Stimulated activated CD4-positive, alpha-beta T cell treated with anti-CD3 and anti-CD28 coated beads, Interleukin-1b, Interleukin-23, amount 100 ng/mL, for 1 hour (primary cell): ENCODE measurements at regions not wholly inside any gene's neighbourhood (a gene's known extent, or its start where the extent isn't known, plus 50 kb on each side); places are given as distances from the start of the nearest gene placed in this dataset.
A peak's percentile ranks its signal among the peaks of the same experiment; 100 is the strongest.

Source experiments
- DNase-seq, 2 donors: peaks; one replicate each; pipeline ENCODE4 v3.0.0-alpha.2; 2020; ENCODE audit warnings: low read depth in 2 of 2

DNA sequence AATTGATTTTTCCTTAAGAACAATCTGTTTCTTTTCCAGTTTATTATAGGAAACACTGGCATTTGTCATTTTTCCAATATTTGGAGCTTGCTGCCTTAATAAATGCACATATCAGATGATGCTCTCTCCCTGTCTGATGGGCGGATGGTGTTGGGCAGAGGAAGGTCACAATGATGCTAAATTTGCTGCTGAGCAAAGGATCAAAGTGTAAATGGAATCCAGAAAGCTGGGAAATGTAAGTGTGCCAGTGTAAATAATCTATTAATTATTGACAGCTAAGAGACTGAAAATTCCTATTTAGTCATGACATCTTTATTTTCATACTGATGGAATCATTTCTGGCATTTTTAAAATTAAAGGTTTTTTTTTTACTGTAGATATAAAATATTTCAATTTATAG lies 243.2 kb downstream of the PTBP2 start:
- no peak for DNase-seq

DNA sequence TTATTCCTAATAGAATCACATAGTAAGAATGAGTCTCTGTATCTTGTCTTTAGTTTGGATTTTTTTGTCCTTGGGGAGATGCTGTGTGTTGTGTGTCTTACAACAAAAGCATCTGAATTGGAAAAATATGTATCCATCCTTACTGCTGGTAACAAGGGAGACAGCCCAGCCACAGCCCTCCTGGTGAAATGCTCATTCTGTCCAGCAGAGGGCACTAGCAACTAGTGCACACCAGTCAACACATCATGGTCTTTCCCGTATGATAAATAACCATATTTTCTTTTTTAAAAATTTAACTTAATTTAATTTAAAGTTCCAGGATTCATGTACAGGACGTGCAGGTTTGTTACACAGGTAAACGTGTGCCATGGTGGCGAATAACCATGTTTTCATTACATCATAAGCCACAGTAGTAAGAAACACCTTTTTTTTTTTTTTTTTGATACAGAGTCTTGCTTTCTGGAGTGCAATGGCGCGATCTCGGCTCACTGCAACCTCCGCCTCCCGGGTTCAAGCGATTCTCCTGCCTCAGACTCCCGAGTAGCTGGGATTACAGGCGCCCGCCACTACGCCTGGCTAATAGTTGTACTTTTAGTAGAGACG lies 245.1 kb downstream of the PTBP2 start:
- peak; percentile 49 to 59 for DNase-seq

DNA sequence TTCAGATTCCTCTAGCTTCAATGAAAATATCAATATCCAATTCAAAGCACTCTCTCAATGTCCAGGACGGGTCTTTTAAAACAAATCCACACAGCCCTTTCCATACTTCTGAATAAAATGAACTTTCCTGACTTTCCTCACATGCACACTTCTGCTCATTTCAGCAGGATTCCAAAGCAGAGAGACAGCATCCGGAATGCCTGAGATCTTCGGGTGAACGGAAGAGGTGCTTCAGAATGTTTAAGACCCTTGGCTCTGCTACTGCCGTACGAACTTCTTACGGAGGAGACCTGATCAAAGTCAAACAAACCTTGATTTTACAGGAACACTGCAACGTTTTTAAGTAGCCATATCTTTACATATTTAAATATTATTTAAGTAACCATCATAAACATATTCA lies 245.7 kb downstream of the PTBP2 start:
- DNase-seq = no peak

DNA sequence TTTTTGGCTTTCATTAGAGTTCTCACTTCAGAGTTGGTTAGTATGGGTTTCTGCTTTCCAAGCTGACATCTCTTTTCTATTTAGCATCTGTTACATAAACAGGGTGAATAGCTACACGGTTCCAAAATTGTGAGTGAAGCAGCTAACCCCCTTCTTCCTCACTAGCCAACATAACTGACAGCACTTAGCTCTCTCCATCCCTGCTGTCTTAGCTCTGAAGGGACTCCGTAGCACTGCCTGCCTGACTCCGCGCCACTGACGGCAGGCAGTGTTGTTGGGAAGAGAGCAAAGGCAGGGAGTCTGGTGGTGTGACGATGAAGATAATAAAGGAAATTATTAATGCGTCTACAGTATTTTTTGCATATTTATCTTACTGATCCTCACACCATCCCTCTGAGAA lies 247.0 kb downstream of the PTBP2 start:
- DNase-seq = no peak

DNA sequence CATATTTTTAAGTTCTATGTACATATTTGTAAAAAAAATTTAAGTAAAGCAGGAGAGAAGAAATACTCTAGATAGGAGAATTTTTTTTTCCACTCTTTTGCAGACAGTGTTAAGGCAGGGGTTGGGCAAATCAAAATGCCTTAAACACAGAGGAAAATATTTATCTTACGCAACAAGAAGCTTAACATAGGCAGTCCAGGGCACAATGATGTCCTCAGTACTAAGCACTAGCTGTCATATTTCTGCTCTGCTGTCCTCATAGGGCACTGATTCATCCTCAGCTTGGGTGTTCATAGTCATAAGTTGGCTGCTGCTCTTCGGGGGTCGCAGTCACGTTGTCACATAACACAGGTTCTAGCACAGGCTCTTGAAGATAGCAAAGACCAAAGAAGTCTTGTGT lies 247.4 kb downstream of the PTBP2 start:
- DNase-seq = no peak

- DNase-seq = no peak
These were observed 248.1 kb downstream of the PTBP2 start for GRCh38 chr1:96969656-96970163.

DNA sequence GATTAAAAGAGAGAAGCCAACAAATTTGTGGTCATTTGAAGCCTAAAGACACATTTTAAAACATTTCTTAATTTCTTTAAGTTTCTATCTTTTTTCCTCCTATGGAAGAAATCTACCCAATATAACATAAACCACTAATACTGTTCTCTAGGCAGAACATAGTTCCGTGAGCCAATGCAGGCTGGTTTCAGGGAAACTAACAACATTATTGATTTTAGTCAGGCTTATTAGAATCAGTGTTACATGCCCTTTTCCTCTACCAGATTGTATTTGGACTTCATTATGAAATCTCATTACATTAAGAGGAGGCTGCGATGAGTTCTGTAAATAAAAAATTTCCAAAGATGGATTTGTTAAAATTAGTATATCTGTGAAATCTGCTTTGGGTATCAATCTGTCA lies 249.9 kb downstream of the PTBP2 start:
- no peak for DNase-seq

DNA sequence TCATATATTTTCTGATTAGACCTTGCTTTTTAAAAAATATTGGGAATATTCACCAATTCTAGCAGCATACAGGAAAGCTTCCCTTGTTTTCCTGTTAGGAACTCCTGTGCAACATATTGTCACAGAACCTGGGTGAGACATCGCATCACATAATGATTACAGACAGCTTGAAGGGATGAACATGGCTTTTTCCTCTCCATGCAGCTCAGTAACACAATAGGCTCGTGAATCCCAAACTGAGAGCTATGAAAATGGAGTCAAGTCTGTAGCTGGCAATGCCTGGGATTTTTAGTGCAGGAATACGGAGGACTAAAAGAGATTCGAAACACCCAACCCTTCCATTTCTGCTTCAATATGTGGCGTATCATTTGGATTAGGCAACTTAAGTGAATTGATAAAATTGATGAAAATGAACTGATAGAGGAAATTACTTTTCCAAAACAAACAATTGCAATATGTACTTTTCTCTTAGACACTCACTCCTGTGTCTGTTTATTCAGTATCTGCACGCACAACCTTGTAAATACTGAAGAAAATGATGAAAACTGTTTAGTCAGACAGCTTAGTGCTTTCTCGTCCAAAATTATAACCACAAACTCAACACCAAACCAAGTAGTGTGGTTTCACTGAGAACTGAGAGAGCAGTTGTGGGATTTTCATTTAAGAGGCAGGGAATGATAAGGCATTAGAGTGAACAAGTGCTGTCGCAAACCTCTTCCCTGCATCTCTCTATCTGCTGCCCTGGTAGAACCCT lies 250.4 kb downstream of the PTBP2 start:
- no peak for DNase-seq

GRCh38 chr1:96973605-96974004 lies 252.0 kb downstream of the PTBP2 start:
- DNase-seq = no peak

DNA sequence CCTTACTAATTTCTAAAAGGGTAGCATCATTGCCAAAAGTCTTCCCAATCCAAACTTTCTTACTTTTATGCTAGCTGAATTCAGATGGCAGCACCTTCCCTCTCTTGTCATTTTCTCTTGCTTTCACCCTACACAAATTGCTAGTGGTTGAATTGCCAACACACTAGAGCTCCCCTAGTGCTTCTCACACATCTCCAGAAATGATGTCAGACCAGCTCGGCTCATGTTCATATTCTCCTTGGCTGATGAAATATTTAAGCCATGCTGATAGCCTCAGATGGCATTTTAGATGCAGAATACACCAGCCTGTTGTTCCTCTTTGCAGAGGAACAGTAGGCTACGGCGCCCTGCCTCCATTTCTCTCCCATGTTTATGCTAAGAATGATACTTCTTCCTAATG lies 256.9 kb downstream of the PTBP2 start:
- DNase-seq = no peak

GRCh38 chr1:96978901-96979300 lies 257.3 kb downstream of the PTBP2 start:
- no peak for DNase-seq

DNA sequence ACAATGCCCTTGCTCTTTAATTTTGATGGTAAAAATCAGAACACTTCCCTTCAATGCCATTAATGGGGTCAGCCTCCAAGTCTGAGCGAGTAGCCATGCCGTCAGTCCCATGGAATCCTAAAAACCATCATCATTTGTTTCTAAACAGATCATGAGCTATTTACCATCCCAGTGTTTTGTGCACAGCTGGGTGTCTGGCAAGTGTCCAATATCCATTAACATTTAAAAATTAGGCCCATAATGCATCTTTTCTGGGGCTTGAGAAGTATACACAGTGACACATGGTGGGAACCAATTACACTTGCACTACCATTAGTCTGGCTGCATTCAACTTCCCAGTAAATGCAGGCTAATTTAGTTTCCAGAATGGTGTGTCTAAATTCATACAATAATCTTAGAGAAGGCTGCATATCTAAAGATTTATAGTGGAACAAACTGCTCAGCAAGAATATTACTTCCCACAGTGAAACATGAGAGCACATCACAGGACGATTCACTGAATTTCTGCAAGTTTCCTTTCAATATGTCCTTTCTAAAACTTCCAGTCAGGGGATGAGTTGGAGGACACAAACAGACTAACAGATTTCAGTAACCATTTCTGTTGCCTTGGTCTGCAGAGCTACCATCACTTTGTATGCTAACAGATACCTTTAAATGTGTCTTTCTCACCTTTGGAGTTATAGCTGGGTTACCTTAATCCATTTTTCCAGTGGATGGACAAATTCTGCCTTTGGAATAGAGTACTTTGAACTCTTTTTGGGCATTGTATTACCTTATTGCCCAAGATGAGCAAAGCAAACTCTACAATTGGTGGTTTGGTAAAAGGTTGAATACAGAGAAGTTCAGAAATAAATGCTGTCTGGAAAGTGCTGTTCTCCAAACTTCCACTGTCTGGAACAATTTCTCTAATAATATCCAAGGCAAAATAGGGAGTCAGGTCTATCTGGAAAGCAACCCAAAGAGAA lies 258.0 kb downstream of the PTBP2 start:
- DNase-seq = no peak

- DNase-seq = no peak
These were observed 258.9 kb downstream of the PTBP2 start for GRCh38 chr1:96980448-96980847.

DNA sequence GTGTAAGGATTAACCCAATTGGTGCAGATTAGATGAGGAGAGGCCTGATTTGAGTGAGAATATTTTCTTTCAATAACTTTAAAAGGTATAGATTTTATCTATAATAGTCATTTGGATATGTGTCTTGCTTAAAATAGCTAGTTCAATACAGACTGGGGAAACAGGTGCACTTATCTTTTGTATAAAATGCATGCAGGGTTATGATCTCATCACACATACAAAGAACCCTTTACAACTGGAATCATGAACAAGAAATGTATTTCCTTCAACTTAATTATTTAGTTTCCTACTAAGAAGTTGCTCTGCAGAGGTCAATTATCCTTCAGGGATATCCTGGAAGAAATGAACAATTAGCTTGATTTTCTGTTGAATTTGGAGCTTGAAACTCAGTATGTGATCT lies 259.6 kb downstream of the PTBP2 start:
- DNase-seq = no peak

GRCh38 chr1:96982118-96982517 lies 260.5 kb downstream of the PTBP2 start:
- DNase-seq = no peak

DNA sequence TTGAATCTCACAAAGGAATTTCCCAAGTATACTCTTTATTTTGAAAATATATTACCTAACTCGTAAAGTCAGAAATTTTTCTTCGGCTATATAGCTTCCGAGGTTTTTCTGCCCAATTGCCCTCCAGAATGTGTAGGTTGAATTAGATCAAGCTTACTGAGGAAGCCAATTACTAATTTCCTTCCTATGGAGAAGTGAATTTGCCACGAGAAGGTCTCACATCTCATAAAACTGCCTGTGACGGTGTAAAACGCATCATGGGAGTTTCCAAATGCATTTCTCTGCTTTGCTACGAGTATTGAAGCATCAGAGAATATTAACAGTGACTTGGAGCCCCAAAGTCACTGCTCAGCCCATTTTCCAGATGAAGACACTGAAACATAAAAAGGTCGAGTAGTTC lies 262.3 kb downstream of the PTBP2 start:
- no peak for DNase-seq

DNA sequence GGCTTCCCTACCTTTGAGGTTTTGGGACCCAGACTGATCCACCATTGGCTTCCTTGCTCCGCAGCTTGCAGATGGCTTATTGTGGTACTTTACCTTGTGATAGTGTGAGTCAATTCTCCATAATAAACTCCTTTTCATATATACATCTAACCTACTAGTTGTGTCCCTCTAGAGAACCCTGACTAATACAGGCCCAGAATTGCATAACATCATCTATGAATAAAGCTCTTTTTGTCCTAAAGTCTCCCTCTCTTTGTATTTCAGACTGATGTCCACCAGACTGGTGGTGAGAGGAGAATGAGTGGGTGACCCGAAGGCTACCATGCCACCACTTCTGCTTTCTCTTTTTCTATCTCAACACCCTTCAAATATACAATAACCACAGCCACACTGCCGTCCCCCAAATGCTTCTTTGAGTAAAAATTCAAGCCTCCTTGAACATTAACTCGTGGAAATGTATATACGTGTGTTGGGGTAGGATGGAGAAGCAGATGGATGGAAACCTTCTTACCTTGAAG lies 265.7 kb downstream of the PTBP2 start:
- no peak for DNase-seq

DNA sequence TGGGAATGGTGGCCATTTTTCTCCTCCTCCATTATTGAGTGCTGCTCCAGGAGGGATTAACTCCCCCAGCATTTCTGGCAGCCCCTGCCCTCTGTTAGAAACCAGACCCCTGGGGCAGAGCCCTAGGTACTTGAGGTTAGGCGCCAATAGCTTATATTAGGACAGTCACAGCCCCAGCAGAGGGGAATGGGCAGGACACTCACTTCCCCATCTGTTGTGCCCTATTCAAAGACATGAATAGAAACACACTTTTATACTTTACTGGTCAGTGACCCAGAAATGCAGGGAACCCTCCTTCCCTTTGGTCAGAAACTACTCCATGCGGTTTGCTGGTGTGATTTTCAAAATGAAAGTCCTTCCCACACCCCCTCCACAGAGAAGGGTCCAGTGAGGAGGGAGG lies 267.7 kb downstream of the PTBP2 start:
- DNase-seq = no peak

DNA sequence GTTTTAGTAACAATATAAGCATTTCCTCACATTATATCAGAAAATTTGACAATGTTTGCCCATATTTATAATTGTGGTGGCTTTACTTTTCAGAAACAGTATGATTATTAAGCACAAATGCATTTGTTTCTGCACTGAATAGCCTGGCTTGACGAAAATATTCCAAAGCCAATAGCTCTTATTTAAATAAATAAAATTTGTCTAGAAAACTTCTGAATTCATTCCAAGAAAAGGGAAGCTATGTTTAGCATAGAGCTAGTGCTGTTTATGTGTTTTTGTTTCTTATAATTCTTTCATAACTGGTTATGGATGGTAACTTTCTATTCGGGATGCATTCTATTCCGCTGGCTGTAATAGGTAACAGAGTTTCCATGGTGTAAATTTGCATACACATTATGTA lies 268.6 kb downstream of the PTBP2 start:
- DNase-seq = no peak

- DNase-seq = no peak
These were observed 269.7 kb downstream of the PTBP2 start for GRCh38 chr1:96991261-96991660.

GRCh38 chr1:96992871-96993270 lies 271.3 kb downstream of the PTBP2 start:
- no peak for DNase-seq

DNA sequence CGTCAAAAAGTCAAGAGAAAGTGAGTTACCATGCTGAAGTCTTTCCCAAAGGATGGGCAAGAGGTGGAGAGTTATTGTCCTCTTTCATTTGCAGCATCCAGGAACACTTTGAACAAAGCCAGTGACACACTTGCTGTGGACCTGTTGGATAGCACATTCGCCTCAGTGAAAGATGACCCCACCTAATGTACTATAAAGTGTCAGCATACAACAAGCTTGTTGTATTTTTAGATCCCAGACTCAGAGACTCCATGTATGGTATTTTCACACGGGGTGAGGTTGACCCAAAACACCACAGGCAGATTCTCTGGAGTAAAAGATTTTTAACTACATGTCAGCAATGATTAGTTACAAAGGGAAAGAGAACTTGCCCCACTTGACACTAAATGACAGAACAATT lies 273.8 kb downstream of the PTBP2 start:
- no peak for DNase-seq
